Endothelial cell of umbilical vein (primary cell): ENCODE measurements at regions not wholly inside any gene's neighbourhood (a gene's known extent, or its start where the extent isn't known, plus 50 kb on each side); places are given as distances from the start of the nearest gene placed in this dataset.
"Not testable (repeated sequence)": the region's sequence is repeated elsewhere in the genome, so short reads cannot be mapped to it uniquely, and the experiment has no call there.

Source experiments
- CTCF ChIP-seq, 2 donors: IDR thresholded peaks; 1 replicate in 1 of 2; 2 replicates in 1 of 2; pipeline ENCODE4 v1.5.1; 2011; ENCODE audit warnings: low read length in 2 of 2, mild to moderate bottlenecking in 2 of 2, moderate library complexity in 2 of 2, control low read depth in 1 of 2, inconsistent platforms in 1 of 2, low read depth in 1 of 2; ENCODE audit not compliant: insufficient read depth in 1 of 2; ENCODE audit errors: extremely low read depth in 1 of 2
- EZH2 ChIP-seq: IDR thresholded peaks from 2 replicates; pipeline ENCODE4 v1.6.1; 2012; ENCODE audit warnings: borderline replicate concordance, low read depth, mild to moderate bottlenecking, moderate library complexity, low read length, inconsistent platforms; ENCODE audit not compliant: severe bottlenecking
- JUN ChIP-seq: IDR thresholded peaks from 2 replicates; pipeline ENCODE4 v1.6.1; 2011; ENCODE audit warnings: borderline replicate concordance, low read depth; ENCODE audit not compliant: insufficient read length, insufficient read depth
- MYC ChIP-seq: IDR thresholded peaks from one replicate; pipeline ENCODE4 v1.6.1; 2011; ENCODE audit warnings: mild to moderate bottlenecking, low read depth, low read length
- POLR2A ChIP-seq: IDR thresholded peaks from 2 replicates; pipeline ENCODE4 v1.6.1; 2012; ENCODE audit warnings: low read depth, mild to moderate bottlenecking, control low read depth, low read length
- POLR2AphosphoS5 ChIP-seq: IDR thresholded peaks from 2 replicates; pipeline ENCODE4 v1.6.1; 2012; ENCODE audit warnings: low read depth, mild to moderate bottlenecking, control low read depth, low read length, moderate library complexity; ENCODE audit not compliant: insufficient read depth

GRCh38 chr18:51573886-51574285, 376.4 kb upstream of the MEX3C start:
- not testable (repeated sequence) for TF ChIP-seq EZH2; POLR2AphosphoS5; CTCF (IDR thresholded peaks at IDR 0.05; ENCODE audit: extremely low read depth in 1 of 2, insufficient read depth in 1 of 2, low read depth in 1 of 2, low read length in 2 of 2); JUN; POLR2A; MYC
